Stimulated activated CD8-positive, alpha-beta memory T cell treated with anti-CD3 and anti-CD28 coated beads, Interleukin-15, amount 100 ng/mL, for 48 hours (primary cell): ENCODE measurements at regions not wholly inside any gene's neighbourhood (a gene's known extent, or its start where the extent isn't known, plus 50 kb on each side); places are given as distances from the start of the nearest gene placed in this dataset.

Experiments
- DNase-seq, 2 donors: peaks; one replicate each; pipeline ENCODE4 v3.0.0-alpha.2; 2020; ENCODE audit warnings: low read depth in 2 of 2

DNA sequence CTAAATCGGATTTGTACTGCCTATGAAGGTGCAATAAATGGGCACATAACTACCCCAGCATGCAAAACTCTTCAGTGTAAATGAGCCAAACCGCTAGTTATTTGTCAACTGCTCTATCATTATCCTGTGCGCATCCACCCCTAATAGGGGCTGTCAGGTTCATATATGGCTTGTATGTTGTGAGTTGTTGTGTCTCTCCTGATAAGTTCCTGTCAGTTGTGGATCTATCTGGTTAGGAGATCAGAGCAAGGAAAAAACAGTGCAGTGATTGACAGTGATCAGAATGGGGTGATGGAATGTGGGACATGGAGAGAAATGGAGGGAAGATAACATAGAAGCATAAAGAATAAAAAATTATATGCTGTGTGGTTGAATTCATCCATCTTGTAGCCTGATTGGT is 686.9 kb upstream of the ID4 start:
- DNase-seq, result no peak

- no peak for DNase-seq
Observed at GRCh38 chr6:19153270-19153980, 683.7 kb upstream of the ID4 start.

GRCh38 chr6:19153981-19154295 is 683.2 kb upstream of the ID4 start:
- no peak for DNase-seq

GRCh38 chr6:19156443-19156842 is 680.7 kb upstream of the ID4 start:
- DNase-seq, result no peak

DNA sequence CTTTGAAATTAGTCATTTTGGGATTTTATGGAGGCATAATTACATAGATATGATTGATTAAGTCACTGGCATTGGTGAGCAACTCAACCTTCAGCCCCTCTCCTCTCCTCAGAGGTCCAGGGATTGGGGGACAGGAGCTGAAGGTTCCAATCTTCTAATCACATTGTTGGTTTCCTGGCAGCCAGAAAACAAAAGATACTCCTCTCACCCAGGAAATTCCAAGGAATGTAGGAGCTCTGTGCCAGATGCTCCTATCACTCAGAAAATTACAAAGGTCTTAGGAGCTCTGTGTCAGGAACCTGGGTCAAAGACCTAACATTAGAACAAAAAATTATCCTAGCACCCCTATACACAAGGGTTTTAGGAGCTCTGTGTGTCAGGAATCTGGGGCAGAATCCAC is 679.7 kb upstream of the ID4 start:
- DNase-seq, result no peak

DNA sequence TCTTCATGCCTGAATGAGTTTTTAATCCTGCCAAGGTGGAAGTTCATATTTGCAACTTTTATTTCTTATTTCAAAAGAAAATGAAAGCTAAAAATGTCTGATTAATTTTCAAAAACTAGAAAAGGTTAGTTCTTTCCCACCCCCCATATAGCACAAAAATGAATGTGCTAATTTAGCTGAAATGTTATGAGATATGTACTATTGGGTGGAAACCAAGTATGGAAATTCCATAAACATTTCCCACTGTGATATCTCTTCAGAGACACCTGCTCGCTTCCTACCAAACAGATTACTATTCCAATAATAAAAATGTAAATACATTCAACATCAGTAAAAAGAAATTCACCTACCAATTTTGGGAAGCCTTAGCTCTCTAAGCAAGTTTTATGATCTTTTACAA is 678.6 kb upstream of the ID4 start:
- DNase-seq, result no peak

GRCh38 chr6:19159089-19159488 is 678.1 kb upstream of the ID4 start:
- no peak for DNase-seq

GRCh38 chr6:19159561-19159960 is 677.6 kb upstream of the ID4 start:
- DNase-seq, result no peak

GRCh38 chr6:19160081-19160730 is 677.0 kb upstream of the ID4 start:
- DNase-seq, result no peak

DNA sequence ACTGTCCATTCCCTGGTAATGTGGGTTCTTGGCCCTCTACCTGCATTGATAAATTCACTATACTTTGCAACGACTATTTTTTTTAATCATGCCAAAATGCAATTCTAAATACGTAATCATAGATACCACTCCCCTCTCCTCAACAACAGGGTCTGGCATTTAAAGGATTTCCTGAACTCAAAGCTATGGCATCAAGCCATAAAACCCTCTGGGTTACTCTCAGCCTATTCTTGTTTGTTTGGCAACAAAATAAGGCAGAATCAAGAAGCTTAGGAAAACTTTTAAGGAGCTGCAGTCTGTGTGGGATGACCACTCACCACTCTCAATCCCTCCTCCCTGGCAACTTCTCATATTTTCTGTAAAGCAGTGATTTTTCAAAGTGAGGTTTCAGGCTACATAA is 669.9 kb upstream of the ID4 start:
- DNase-seq, result no peak

GRCh38 chr6:19169366-19169765 is 667.8 kb upstream of the ID4 start:
- no peak for DNase-seq

- no peak for DNase-seq
Observed at GRCh38 chr6:19175023-19175422, 662.1 kb upstream of the ID4 start.

DNA sequence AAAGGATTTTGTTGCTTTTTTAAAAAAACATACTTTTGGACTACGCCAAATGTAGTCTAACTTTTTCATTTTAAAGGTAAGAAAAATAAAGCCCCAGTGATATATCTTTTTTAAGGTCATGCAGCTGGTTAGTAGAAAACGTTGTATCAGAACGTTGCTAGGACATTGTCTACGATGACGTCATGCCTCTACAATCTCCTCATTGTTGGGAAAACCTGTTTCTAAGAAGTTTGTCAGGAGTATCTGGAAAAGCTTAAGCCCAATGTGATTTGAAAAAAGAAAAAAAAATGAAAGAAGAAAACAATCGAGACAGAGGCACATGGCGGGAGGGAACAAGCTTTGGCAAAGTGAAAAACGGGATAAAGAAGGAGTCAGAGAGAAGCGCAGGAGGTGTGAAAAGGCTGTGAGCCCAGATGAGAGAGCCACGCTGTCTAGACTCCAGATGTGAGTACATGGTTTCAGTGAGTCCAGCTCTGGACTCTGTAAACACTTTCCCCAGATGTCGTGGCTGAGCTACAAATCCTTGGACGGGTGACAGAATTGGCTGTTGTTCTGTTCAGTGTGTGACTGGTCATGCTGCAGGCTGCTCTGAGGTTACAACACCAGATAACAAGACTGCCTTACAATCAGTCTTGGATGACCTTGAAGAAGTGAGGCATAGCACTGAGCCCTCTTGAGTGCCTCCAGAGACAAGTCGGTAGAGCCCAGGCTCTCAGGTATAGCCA is 656.7 kb upstream of the ID4 start:
- DNase-seq, result no peak

DNA sequence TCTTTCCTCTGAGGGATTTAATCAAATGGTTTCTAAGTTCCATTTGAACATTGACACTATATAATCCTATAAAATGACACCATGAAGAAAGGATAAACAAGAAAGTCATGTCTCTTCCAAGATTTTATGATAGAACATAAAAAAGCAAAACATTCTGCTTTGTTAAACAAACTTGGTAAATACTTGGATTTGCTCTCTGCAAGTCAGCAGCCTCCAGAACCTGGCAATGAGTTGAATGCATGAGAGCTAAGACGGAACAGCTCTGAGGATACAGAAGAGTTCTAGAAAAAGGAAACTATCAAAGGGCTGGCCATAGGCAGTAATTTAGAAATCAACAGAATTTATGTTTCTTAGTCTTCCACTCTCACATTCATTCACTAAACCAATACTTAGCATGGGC is 656.0 kb upstream of the ID4 start:
- DNase-seq, result no peak

GRCh38 chr6:19193624-19194023 is 643.5 kb upstream of the ID4 start:
- no peak for DNase-seq

DNA sequence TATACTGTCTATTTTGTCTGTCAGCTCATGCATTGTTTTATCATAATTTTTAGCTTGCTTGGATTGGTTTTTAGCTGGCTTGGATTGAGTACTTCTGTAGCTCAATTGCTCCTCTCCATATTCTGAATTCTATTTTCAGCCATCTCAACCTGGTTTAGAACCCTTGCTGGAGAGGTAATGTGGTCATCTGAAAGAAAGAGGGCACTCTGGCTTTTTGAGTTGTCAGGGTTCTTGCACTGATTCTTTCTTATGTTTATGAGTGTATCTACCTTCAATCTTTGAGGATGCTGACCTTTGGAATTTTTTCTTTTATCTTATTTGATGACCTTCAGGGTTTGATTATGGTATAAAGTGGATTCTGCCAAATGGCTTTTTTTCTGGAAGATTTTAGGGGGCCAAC is 632.7 kb upstream of the ID4 start:
- DNase-seq, result no peak

- no peak for DNase-seq
Observed at GRCh38 chr6:19205076-19205475, 632.1 kb upstream of the ID4 start.

DNA sequence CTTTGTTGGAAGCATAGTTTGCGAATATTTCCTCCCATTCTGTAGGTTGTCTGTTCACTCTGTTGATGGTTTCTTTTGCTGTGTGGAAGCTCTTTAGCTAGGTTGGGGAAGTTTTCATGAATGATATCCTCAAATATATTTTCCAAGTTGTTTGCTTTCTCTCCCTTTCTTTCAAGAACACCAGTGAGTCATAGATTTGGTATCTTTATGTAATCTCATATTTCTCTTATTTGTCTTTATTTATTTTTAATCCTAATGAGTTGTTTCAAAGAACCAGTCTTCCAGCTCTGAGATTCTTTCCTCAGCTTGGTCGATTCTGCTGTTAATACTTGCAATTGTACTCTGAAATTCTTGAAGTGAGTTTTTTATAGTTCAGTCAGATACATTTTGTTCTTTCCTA is 628.0 kb upstream of the ID4 start:
- DNase-seq, result no peak

DNA sequence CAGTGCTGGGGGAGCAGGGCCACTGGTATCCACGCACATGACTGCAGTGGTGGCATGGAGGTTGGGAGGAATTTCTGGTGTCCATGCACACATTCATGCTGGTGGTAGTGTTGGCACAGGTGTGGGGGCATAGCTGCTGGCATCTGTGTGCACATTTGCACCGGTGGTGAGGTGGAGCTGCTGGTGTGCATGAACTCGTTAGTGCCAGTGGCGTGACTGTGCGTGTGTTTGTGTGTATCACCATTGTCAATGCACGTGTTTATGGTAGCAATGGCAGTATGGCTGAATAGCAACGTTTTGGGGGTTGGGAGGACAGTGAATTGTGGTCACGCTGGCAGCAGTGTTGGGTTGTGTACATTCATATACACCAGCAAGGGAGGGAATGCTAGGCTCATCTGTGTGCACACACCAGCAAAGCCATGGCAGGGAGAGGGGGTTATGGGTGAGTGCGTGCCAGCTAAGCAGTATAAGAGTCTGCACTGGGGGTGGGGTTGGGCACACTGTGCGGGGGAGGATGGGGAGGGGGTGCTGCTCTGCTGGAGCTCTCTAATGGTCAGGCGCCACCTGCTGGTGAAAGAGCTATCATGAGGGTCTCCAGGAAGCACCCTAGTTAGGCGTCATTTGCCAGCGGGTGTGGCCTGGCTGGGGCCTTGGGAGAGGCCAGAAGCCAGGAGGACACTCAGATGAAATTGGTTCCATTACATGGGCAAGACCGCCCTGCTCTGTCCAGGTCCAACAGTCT is 626.1 kb upstream of the ID4 start:
- DNase-seq, result no peak

- no peak for DNase-seq
Observed at GRCh38 chr6:19214231-19214630, 622.9 kb upstream of the ID4 start.

- no peak for DNase-seq
Observed at GRCh38 chr6:19219931-19220330, 617.2 kb upstream of the ID4 start.

DNA sequence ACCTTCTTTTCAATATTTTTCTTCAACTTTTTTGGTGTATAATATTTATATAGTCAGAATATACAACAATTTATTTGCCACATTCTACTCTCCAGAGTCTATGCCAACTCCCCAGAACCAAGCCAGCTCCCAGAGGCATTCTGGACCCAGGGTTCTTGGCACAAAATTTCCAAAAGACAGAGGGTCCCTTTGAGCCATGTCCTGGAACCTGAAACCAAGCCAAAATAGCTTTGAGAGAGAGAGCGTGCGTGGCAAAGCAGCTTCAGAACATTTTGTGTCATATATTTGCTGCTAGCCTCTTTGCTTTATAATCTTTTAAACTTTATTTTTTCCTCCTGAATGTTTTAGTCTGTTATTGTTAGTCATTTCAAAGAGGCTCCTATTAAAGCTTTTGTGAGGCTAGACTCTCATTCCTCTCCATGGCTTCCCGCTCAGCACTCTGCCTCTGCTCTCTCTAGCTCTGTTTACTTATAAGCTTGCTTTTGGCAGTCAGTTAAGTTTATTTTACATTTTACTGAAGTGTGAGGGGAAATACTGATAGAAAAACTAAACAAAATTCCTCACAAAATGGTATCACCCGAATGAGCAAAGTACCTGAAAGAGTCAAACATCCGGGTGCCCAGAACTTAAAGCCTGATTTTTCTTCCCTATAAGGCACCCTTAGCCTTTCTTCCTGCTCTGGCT is 605.1 kb upstream of the ID4 start:
- DNase-seq, result no peak
